PC-9 (cell line): ENCODE measurements at regions not wholly inside any gene's neighbourhood (a gene's known extent, or its start where the extent isn't known, plus 50 kb on each side); places are given as distances from the start of the nearest gene placed in this dataset.

Experiments used
- BruUV-seq: library from RNA; stranded (reverse); fragments of 400-500 nt; replicated peaks from 2 replicates; lab custom pipeline; 2021; lab: Mats Ljungman, UMichigan
- CTCF ChIA-PET: fragments of 300-600 bp; sonication (Branson Sonifier 250); formaldehyde crosslinking; loops from one replicate; lab custom pipeline; 2022; ENCODE audit warnings: antibody characterized with exemption; lab: Charles Lee
- POLR2A ChIA-PET: fragments of 300-600 bp; sonication (Branson Sonifier 250); formaldehyde crosslinking; loops from one replicate; lab custom pipeline; 2022; ENCODE audit warnings: antibody characterized with exemption; ENCODE audit not compliant: unreplicated experiment; lab: Charles Lee
- DNase-seq, 2 experiments: peaks; one replicate each; pipeline versions ENCODE4 v3.0.0 to v3.0.0-alpha.2; 2015 to 2022; ENCODE audit warnings: mixed read lengths in 1 of 2
- H2AFZ ChIP-seq: fragments of 200-600 bp; sonication (generic); 2 replicates; pipeline ENCODE4 v1.8.1; 2017; ENCODE audit warnings: antibody characterized with exemption
- H3F3A ChIP-seq: fragments of 200-600 bp; sonication (generic); 2 replicates; pipeline ENCODE4 v1.8.1; 2017; ENCODE audit warnings: antibody characterized with exemption, mild to moderate bottlenecking, low read depth; ENCODE audit not compliant: insufficient read depth
- H3K27ac ChIP-seq: fragments of 200-600 bp; sonication (generic); 2 replicates; pipeline ENCODE4 v1.6.1; 2016; ENCODE audit warnings: mixed run types
- H3K27me3 ChIP-seq: fragments of 200-600 bp; sonication (generic); 2 replicates; pipeline ENCODE4 v1.6.1; 2016; ENCODE audit warnings: low read depth, mixed run types; ENCODE audit not compliant: insufficient read depth
- H3K36me3 ChIP-seq: fragments of 200-600 bp; sonication (generic); 2 replicates; pipeline ENCODE4 v1.6.1; 2016; ENCODE audit warnings: low read depth, mixed run types
- H3K4me1 ChIP-seq: fragments of 200-600 bp; sonication (generic); replicated peaks from 2 replicates; pipeline ENCODE4 v1.6.1; 2016; ENCODE audit warnings: mixed run types; ENCODE audit not compliant: insufficient read depth
- H3K4me2 ChIP-seq: fragments of 200-600 bp; sonication (generic); 2 replicates; pipeline ENCODE4 v1.6.1; 2017; ENCODE audit warnings: mixed run types
- H3K4me3 ChIP-seq: fragments of 200-600 bp; sonication (generic); 2 replicates; pipeline ENCODE4 v1.6.1; 2016; ENCODE audit warnings: mixed run types
- H3K79me2 ChIP-seq: fragments of 200-600 bp; sonication (generic); 2 replicates; pipeline ENCODE4 v1.6.1; 2017; ENCODE audit warnings: low read depth, mixed run types
- H3K9me2 ChIP-seq: fragments of 200-600 bp; sonication (generic); 2 replicates; pipeline ENCODE4 v1.8.1; 2017; ENCODE audit warnings: mild to moderate bottlenecking; ENCODE audit not compliant: insufficient read depth
- H3K9me3 ChIP-seq: fragments of 200-600 bp; sonication (generic); 2 replicates; pipeline ENCODE4 v1.8.1; 2016; ENCODE audit warnings: low read depth; ENCODE audit not compliant: insufficient read depth
- H4K20me1 ChIP-seq: fragments of 200-600 bp; sonication (generic); 2 replicates; pipeline ENCODE4 v1.8.1; 2017; ENCODE audit not compliant: insufficient read depth
- EZH2 ChIP-seq: fragments of 200-600 bp; sonication (generic); IDR thresholded peaks from 2 replicates; pipeline ENCODE4 v1.8.0; 2017; ENCODE audit warnings: antibody characterized with exemption, low read depth
- intact Hi-C: fragments of 100-400 bp; cut with micrococcal nuclease; formaldehyde crosslinking; loops from one replicate; pipeline ENCODE4 v1.10.0; 2022; ENCODE audit not compliant: unreplicated experiment
- TF ChIP-seq, protein P1 (sequence below): fragments of 200-600 bp; sonication (generic); conservative IDR thresholded peaks from 2 replicates; pipeline ENCODE4 v1.6.1; 2017; ENCODE audit warnings: mixed run types, antibody characterized with exemption, mild to moderate bottlenecking, moderate library complexity

DNA sequence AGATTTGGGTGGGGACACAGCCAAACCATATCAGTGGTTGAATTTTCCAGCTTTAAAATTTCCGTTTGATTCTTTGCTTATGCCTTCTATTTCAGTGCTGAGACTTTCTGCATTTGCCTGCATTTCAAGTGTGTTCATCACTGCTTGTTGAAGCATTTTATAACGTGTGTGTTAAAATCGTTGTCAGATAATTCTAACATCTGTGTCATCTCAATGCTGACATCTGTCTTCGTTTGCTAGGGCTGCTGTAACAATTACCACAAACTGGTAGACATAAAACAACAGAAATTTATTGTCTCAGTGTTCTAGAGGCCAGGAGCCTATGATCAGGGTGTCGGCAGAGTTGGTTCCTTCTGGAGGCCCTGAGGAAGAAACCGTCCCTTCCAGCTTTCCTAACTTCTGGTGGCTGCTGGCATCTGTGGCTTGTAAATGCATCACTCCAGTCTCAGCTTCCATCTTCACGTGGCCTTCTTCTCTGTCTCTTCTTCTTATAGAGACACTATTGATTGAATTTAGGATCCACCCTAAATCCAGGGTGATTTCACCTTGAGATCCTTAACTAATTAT is 71.1 kb upstream of the SDK1 start:
- H3K4me3 ChIP-seq, result no peak overlapping the region

DNA sequence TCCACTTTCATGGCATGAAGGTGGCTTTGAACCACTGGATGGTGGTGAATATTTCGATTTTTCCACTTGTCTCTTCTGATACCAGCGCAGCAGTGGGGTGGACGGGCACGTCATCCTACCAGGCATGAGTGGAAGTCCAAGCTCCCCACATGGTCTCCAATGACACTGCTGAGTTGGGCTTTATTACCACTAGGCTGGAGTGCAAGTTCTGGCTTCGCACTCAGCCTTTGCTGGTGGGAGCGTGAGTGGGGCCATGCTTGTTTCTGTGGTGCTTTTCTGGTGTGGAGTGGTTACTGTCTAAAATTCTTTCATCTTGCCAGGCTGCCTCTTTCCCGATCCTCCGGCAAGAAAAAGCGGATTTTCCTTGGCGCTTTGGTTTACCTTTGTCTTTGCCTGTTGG is 70.1 kb upstream of the SDK1 start:
- no peaks in the 10 kb centered on the region for H3F3A ChIP-seq
- H4K20me1 ChIP-seq, result no peaks in the 10 kb centered on the region
- H3K79me2 ChIP-seq, result no peaks in the 10 kb centered on the region
- H3K27ac ChIP-seq, result no peak overlapping the region
- H2AFZ ChIP-seq, result no peak overlapping the region
- H3K27me3 ChIP-seq, result no peaks in the 10 kb centered on the region
- intact Hi-C loops, result no loop called here
- peaks cover 10% of the 10 kb centered on the region; the same call in 1 of the 2 replicates for H3K9me3 ChIP-seq
- no peak overlapping the region for H3K4me2 ChIP-seq
- H3K4me1 ChIP-seq, result no peaks in the 10 kb centered on the region
- POLR2A ChIA-PET, result no interaction called here
- H3K4me3 ChIP-seq, result no peak overlapping the region
- no peak for DNase-seq
- CTCF ChIA-PET, result no interaction called here
- TF ChIP-seq EZH2, result no peak
- TF ChIP-seq, protein P1, sequence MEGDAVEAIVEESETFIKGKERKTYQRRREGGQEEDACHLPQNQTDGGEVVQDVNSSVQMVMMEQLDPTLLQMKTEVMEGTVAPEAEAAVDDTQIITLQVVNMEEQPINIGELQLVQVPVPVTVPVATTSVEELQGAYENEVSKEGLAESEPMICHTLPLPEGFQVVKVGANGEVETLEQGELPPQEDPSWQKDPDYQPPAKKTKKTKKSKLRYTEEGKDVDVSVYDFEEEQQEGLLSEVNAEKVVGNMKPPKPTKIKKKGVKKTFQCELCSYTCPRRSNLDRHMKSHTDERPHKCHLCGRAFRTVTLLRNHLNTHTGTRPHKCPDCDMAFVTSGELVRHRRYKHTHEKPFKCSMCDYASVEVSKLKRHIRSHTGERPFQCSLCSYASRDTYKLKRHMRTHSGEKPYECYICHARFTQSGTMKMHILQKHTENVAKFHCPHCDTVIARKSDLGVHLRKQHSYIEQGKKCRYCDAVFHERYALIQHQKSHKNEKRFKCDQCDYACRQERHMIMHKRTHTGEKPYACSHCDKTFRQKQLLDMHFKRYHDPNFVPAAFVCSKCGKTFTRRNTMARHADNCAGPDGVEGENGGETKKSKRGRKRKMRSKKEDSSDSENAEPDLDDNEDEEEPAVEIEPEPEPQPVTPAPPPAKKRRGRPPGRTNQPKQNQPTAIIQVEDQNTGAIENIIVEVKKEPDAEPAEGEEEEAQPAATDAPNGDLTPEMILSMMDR, result no peak
- no peaks in the 10 kb centered on the region for H3K36me3 ChIP-seq
- BruUV-seq, result no TSS peak
- H3K9me2 ChIP-seq, result no peaks in the 10 kb centered on the region

More for the DNA sequence above, 71.1 kb upstream of the SDK1 start:
- Histone ChIP-seq H3K9me3 (0 out of 2 replicates have a peak, but pooled peaks cover under 1% of the 10 kb centered on the region), H3K27me3 (no peaks in the 10 kb centered on the region), H3K9me2 (no peaks in the 10 kb centered on the region), H3K36me3 (no peaks in the 10 kb centered on the region), H2AFZ (no peak overlapping the region), H3K4me2 (no peak overlapping the region), H3K27ac (no peak overlapping the region), H4K20me1 (no peaks in the 10 kb centered on the region), H3F3A (no peaks in the 10 kb centered on the region), H3K79me2 (no peaks in the 10 kb centered on the region), H3K4me1 (no peaks in the 10 kb centered on the region)
- DNase-seq, result no peak
- no TSS peak for BruUV-seq
- ChIA-PET POLR2A (no interaction called here), CTCF (no interaction called here)
- intact Hi-C loops, result no loop called here
- TF ChIP-seq, protein P1, result no peak
- TF ChIP-seq EZH2, result no peak

DNA sequence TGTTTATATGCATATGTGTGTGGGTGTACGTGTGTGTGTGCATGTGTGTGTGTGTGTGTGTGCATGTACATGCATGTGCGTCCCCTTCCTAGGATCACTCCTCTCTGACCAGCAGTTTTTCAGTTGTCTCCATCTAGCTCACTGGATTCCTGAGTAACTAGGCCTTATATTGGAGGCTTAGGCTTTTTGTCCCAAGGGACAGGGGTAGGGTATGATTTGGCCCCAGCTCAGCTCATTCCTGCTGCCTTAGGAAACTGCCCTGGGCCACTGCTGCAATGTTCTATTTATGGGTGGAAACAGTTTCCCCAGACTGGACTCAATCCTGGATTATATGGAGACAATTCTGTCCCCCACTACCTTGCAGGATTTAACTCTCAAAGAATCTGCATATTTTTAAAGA is 68.8 kb upstream of the SDK1 start:
- no peaks in the 10 kb centered on the region for H3K9me2 ChIP-seq
- H3K36me3 ChIP-seq, result no peaks in the 10 kb centered on the region

More for the DNA sequence above, 68.8 kb upstream of the SDK1 start:
- Histone ChIP-seq H3K27me3 (no peaks in the 10 kb centered on the region), H3K4me2 (no peak overlapping the region), H3K27ac (no peak overlapping the region), H4K20me1 (no peaks in the 10 kb centered on the region), H3F3A (no peaks in the 10 kb centered on the region), H2AFZ (no peak overlapping the region), H3K79me2 (no peaks in the 10 kb centered on the region), H3K4me1 (no peaks in the 10 kb centered on the region), H3K4me3 (no peak overlapping the region), H3K9me3 (peaks cover 10% of the 10 kb centered on the region; the same call in 1 of the 2 replicates)
- no TSS peak for BruUV-seq
- no peak for DNase-seq
- POLR2A ChIA-PET, result no interaction called here
- intact Hi-C loops, result no loop called here
- CTCF ChIA-PET, result no interaction called here
- TF ChIP-seq EZH2, result no peak
- TF ChIP-seq, protein P1, result no peak
